HG03575 (cell line): ENCODE measurements at regions not wholly inside any gene's neighbourhood (a gene's known extent, or its start where the extent isn't known, plus 50 kb on each side); places are given as distances from the start of the nearest gene placed in this dataset.

Experiments
- ATAC-seq: cut with Tn5 transposase; IDR thresholded peaks from one replicate; pipeline ENCODE4 v1.9.1; 2021; ENCODE audit not compliant: unreplicated experiment, insufficient number of reproducible peaks, low FRiP score; ENCODE audit errors: extremely low read depth

GRCh38 chr11:19598876-19599486, 113.7 kb upstream of the NAV2 start:
- ATAC-seq, result no peak

- ATAC-seq, result no peak
Measured at GRCh38 chr11:19598456-19598855, 114.2 kb upstream of the NAV2 start.

- no peak for ATAC-seq
Measured at GRCh38 chr11:19597876-19598275, 114.8 kb upstream of the NAV2 start.

- no peak for ATAC-seq
Measured at GRCh38 chr11:19597206-19597605, 115.4 kb upstream of the NAV2 start.

DNA sequence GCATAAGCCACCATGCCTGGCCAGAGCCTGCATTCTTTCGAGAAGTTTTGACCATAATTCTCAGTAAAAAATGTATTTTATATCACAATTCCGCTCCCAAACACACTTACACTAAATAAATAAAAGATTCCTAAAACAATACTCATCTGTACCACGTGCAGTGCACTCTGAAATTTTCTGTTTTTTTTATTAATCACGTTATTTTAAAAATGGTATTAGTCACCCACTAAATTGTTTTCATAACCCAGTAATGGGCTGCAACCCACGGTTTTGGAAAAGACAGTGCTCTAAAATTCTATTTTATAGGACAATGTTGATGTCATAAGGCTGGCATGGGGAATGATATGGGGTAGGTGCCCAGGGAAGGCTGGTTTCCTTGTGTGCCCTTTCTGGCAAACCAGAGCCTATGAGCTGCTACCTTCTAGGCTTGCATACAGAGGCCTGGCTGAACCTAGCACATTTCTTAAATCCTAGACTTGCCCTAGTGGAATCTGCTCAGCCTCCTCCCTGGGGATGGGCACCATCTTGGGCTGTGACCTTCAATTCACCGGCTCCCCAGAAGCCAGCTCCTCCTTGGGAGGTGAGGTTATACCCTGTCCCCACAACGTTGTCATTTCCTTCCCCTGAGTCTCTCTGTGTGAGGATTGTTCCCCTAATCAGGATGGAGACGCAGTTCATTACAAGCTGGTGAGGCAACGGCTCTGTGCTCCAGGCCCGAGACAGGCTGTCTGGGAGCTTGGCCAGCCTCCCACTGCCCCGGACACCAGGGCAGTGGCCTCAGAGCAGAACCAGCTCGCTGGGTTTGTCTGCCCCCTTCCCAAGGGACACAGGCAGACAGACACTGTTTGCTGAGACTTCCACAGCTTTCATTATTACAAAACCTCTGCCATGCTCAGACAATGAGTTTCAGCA, 116.5 kb upstream of the NAV2 start:
- ATAC-seq, result no peak

DNA sequence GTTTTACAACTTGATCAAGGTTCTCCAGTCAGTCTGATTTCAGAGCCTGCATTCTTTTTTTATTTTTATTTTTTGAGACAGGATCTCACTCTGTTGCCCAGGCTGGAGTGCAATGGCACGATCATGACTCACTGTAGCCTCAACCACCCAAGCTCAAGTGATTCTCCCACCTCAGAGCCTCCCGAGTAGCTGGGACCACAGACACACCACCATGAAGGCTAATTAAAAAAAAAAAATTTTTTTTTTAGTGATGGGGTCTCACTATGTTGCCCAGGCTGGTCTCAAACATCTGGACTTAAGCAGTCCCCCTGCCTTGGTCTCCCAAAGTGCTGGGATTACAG, 117.2 kb upstream of the NAV2 start:
- ATAC-seq, result no peak

- ATAC-seq, result no peak
Measured at GRCh38 chr11:19594326-19594725, 118.3 kb upstream of the NAV2 start.

GRCh38 chr11:19592842-19593241, 119.8 kb upstream of the NAV2 start:
- ATAC-seq, result no peak

DNA sequence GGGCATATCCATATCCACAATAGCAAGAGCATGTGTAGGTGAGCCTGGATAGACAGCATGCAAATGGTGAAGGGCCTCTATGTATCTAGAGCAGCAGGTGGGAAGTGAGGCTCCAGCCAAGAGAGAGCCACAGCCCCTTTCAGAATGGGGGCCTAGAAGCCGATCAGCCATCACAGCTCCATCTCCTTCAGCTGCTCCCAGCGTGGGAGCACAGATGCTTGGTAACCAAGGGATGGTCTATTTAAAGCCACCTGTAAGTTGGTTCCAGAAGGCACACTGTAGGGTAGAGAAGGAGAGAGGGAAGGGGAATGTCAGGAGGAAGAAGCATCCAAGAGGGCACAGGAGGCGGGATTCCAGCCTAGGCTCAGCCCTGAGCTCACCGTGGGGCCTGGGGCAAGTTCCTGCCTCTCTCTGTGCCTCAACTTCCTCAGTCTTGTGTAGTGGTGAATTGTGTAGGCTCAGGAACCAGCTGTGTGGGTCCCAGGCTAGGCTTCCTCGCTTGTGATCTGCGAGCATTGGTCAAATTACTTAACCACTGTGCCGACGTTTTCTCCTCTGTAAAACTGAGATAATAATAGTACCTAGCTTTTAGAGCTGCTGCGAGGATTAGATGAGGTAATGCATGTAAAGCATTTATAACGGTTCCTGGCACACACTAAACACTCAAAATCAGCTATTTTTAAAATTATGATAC, 122.9 kb upstream of the NAV2 start:
- ATAC-seq, result no peak

GRCh38 chr11:19587979-19588378, 124.7 kb upstream of the NAV2 start:
- no peak for ATAC-seq

DNA sequence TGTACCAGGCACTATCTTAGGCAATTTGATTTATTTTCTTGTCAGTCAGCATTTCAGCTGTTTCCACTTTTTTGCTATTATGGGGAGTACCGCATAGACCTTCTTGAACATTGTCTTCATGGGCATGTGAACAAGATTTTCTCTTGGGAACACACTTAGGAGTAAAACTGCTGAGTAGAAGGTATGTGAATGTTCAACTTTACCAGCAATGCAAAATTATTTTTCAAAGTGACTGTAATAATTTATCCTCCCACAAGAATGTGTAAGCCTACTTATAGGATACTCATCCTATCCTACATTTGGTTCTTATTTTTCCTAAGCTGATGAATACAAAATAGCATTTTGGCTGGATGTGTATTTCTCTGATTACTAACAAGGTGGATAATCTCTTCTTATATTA, 132.0 kb upstream of the NAV2 start:
- ATAC-seq, result no peak

- no peak for ATAC-seq
Measured at GRCh38 chr11:19579957-19580356, 132.7 kb upstream of the NAV2 start.

DNA sequence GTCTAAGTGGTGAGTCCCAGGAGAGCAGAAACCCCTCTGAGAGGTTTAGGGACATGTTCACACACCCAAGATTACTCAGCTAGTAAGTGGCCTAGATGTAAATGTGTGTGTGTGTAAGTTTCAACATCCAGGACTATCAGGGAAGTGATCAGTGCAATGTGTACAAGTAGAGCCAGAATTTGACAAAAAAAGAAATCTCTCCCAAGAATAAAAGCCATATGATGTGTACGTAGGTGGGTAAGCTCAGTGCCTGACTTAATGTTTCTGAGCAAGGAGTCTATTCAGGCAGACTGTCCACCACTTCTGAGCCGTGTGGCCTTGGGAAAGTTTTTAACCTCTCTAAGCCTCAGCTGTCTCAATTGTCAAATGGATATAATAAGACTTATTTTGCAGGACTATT, 133.8 kb upstream of the NAV2 start:
- ATAC-seq, result no peak

DNA sequence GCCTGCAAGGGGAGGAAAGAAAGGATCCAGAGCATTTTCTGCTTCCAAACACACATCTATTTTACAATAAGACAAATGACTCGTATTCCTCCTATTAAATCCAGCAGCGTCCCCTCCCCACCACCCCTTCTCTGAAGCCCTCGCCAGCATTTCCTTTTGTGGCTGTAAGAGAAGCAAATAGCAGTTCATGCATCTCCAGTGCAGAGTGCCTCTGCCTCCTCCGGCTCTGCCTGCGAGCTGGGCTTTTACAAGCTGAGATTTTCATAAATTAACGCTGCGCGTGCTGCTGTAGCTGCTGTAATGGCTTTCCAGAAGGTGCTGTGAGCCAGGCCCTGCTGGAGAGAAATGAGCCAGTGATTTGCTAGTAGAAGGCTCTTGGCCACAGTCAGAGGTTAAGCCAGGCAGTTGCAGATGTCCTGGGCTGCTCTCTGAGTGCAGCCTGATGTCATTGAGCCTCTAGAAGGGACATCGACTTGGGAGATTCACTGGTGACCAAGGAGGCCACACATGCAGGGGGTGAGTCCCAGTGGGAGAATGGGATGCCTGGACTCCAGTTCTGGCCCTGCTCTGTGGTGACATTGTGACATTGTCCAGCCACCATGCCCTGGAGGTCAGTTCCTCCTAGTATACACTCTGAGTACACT, 134.5 kb upstream of the NAV2 start:
- ATAC-seq, result no peak

DNA sequence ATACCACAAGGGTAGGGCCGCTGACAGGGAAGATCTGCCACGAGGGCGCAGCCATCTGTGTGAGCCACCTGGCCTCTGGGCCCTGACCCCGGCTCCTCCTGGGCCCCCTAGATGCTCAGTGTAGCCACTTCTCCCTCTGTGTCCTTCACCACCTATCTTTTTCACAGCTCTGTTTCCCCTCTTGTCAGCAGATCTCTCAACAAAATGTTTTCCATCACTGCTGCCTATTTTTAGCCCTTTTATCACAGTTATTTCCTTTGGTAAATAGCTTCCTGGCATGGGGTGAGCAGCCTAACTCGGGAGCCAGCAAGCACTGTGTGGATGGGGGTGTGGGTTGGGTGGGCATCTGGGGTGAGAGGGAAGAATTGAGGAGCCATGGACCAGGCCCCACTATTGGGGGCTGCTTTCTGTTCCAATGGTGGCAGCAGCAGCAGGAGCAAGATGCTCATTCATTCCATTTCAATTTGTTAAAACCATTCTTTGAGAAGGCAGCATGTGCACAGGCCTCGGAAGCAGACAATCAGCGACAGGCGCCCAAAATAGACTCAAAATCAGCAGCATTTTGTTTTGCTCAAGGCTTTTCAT, 135.2 kb upstream of the NAV2 start:
- ATAC-seq, result no peak

DNA sequence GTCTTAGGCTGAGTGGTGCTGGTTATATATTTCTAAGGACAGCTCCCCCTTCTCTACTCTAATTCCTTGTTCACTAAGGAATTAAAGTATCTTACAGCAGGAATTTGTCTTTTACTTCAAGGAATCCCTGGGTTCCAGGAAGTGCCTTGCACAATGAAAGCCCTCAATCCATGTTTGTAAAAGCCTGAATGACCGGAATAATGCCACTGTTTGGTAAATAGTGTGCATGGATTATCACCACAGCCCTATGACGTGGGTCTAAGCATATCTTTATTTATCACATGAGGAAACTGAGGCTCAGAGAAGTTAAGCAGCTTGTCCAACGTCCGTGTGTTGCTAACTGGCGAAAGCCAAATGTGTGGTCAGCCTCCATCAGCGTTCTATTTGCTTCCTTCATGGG, 135.7 kb upstream of the NAV2 start:
- no peak for ATAC-seq

DNA sequence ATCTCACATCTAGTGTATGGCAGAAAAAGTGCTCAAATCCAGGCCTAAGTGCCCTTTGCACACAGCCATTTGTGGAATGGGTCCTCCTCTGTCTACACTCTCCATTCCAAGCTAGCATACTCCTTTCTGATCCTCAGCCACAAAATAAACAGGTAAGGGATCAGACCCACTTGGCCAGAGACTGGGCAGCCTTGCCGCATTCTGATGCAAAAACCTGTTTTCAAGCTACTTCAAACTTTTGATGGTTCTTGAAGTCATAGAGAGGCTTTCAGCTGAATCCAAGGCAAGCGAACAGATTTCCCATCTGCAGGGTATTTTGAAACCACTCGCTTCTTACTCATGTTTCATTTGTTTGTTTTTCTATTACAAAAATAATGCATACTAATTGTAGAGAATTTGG, 136.6 kb upstream of the NAV2 start:
- ATAC-seq, result no peak

- ATAC-seq, result no peak
Measured at GRCh38 chr11:19574916-19575315, 137.7 kb upstream of the NAV2 start.

DNA sequence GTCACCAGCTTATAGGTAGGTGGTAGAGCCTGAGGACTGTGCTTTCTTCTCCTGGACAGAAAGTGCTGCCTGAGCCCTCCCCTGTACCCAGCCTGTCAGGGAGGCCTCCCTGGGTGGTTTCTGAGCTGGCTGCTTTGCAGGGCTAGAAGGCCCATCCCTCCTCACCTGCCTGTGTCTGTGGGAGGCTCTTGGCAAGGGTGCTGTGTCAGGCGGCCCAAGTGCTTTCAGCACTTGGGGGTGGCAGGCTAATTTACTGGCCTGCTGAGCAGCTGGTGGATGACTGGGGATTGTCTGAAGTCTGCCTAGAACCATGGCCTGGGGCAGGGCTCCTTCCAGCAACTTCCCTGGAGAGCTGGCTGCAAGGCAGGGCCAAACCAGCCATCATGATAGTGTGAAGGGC, 139.0 kb upstream of the NAV2 start:
- no peak for ATAC-seq
